Body of pancreas (tissue), 4 donors: ENCODE measurements at regions not wholly inside any gene's neighbourhood (a gene's known extent, or its start where the extent isn't known, plus 50 kb on each side); places are given as distances from the start of the nearest gene placed in this dataset.

Experiments
- ATAC-seq: fragments of 150-250 bp; one replicate; pipeline ENCODE4 v1.9.1; 2016
- DNase-seq, 4 donors: peaks; one replicate each; pipeline ENCODE4 v3.0.0-alpha.2; 2019
- H3K27ac ChIP-seq, 4 donors: fragments of 200-600 bp; sonication (generic); 1 replicate in 3 of 4; 2 replicates in 1 of 4; pipeline versions ENCODE4 v1.5.1 to v1.6.1; 2016 to 2019; ENCODE audit warnings: mild to moderate bottlenecking in 1 of 4, mixed read lengths in 1 of 4, moderate library complexity in 1 of 4
- H3K27me3 ChIP-seq, 2 donors: fragments of 200-600 bp; sonication (generic); one replicate each; pipeline ENCODE4 v1.6.0; 2016; ENCODE audit warnings: mild to moderate bottlenecking in 1 of 2
- H3K36me3 ChIP-seq, 2 donors: fragments of 200-600 bp; sonication (generic); replicated peaks in 1 of 2; 2 replicates each; pipeline ENCODE4 v1.5.1; 2016; ENCODE audit warnings: low read depth in 2 of 2; ENCODE audit not compliant: insufficient read depth in 1 of 2
- H3K4me1 ChIP-seq: fragments of 200-600 bp; sonication (generic); one replicate; pipeline ENCODE4 v1.6.0; 2016
- H3K4me3 ChIP-seq, 2 donors: fragments of 200-600 bp; sonication (generic); 1 replicate in 1 of 2; 2 replicates in 1 of 2; pipeline ENCODE4 v1.5.1; 2016 to 2019
- H3K9me3 ChIP-seq, 3 donors: fragments of 200-600 bp; sonication (generic); 1 replicate in 2 of 3; 2 replicates in 1 of 3; pipeline ENCODE4 v1.5.1; 2016
- CTCF ChIP-seq, 7 experiments: fragments of 450-650 bp in 4 of 7; fragments of 200-600 bp in 3 of 7; sonication (generic) in 3 of 7; IDR thresholded peaks; one replicate each; pipeline ENCODE4 v1.5.1; 2016 to 2019; ENCODE audit warnings: antibody characterized with exemption in 7 of 7
- POLR2A ChIP-seq, 3 donors: fragments of 450-650 bp; IDR thresholded peaks; one replicate each; pipeline ENCODE4 v1.6.1; 2016; ENCODE audit warnings: antibody characterized with exemption in 3 of 3, mild to moderate bottlenecking in 2 of 3
- WGBS, 2 donors: methylation state at CpG; one replicate each; pipeline ENCODE4 v1.1.5; 2017; 5-methylcytosine and 5-hydroxymethylcytosine counted together
- intact Hi-C: fragments of 100-400 bp; cut with DNase I; formaldehyde crosslinking; loops from one replicate; pipeline ENCODE4 v1.15.1; 2023

GRCh38 chr3:137111497-137111896 is 153.7 kb downstream of the IL20RB start:
- Histone ChIP-seq H3K27ac (no peak overlapping the region), H3K4me3 (no peak overlapping the region), H3K4me1 (no peaks in the 10 kb centered on the region), H3K27me3 (no peaks in the 10 kb centered on the region), H3K9me3 (no peaks in the 10 kb centered on the region), H3K36me3 (no peaks in the 10 kb centered on the region)
- ATAC-seq (no peak), DNase-seq (no peak)
- 62% methylated on average over 8 of the region's 8 CpGs for WGBS, 2 donors
- intact Hi-C loops = no loop called here
- TF ChIP-seq POLR2A (IDR thresholded peaks at IDR 0.05) = no peak
- no peak for TF ChIP-seq CTCF (IDR thresholded peaks at IDR 0.05)

- ATAC-seq = no peak
- Histone ChIP-seq H3K27me3 (no peaks in the 10 kb centered on the region), H3K27ac (no peak overlapping the region), H3K36me3 (no peaks in the 10 kb centered on the region), H3K9me3 (no peaks in the 10 kb centered on the region), H3K4me1 (no peaks in the 10 kb centered on the region), H3K4me3 (no peak overlapping the region)
- TF ChIP-seq POLR2A (IDR thresholded peaks at IDR 0.05) (no peak), CTCF (IDR thresholded peaks at IDR 0.05) (no peak)
- no peak for DNase-seq
- intact Hi-C loops = no loop called here
Measured at GRCh38 chr3:137116619-137117018, 158.8 kb downstream of the IL20RB start.

DNA sequence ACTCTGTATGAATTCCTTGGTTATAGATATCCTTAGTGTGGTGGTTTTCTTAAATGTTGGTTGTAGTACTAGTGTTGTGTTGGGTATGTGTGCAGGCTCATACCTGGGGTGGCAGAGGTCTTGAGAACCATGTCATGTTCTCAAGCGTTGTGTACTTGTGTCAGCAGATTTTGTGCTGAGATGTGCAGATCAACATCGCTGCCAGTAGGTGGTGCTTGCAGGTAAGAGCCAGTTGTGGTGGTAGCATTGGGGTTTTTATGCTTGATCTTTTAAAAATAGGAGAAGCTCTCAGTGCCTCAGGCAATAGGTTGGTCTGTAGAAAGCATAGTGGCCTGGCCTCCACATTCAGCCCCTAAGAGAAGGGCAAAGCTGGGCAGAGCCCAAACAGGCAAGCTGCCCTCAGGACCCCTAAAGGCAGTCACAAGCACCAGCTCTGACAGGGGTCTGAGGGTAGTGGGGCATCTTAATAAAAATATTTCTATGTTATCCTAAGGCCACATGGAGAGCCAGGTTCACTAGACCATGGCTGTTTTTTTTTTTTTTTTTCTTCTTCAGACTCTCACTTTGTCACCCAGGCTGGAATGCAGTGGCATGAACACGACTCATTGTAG is 164.0 kb downstream of the IL20RB start:
- H3K9me3 ChIP-seq = no peaks in the 10 kb centered on the region
- no peak for ATAC-seq
- H3K4me3 ChIP-seq = no peak overlapping the region
- TF ChIP-seq POLR2A (IDR thresholded peaks at IDR 0.05) (no peak), CTCF (IDR thresholded peaks at IDR 0.05) (peak in 4 of 7 experiments; percentile 5 to 37 (median 26))
- intact Hi-C loops = no loop called here
- H3K27me3 ChIP-seq = no peaks in the 10 kb centered on the region
- no peaks in the 10 kb centered on the region for H3K4me1 ChIP-seq
- WGBS, 2 donors = 29 to 54% methylated on average over 2 to 3 of the region's 3 CpGs
- no peak overlapping the region for H3K27ac ChIP-seq
- DNase-seq = peak in 3 of 4 donors; percentile 15 to 31 (median 19)
- no peaks in the 10 kb centered on the region for H3K36me3 ChIP-seq

- Histone ChIP-seq H3K4me3 (no peak overlapping the region), H3K9me3 (no peaks in the 10 kb centered on the region), H3K36me3 (no peaks in the 10 kb centered on the region), H3K4me1 (no peaks in the 10 kb centered on the region), H3K27me3 (no peaks in the 10 kb centered on the region), H3K27ac (no peak overlapping the region)
- DNase-seq (no peak), ATAC-seq (no peak)
- intact Hi-C loops = no loop called here
- no peak for TF ChIP-seq POLR2A (IDR thresholded peaks at IDR 0.05)
- no peak for TF ChIP-seq CTCF (IDR thresholded peaks at IDR 0.05)
- 49 to 51% methylated on average over 2 of the region's 2 CpGs for WGBS, 2 donors
Measured at GRCh38 chr3:137131081-137131480, 173.3 kb downstream of the IL20RB start.

GRCh38 chr3:137134431-137134830 is 176.6 kb downstream of the IL20RB start:
- H3K36me3 ChIP-seq = no peaks in the 10 kb centered on the region
- no peak for DNase-seq
- no peak overlapping the region for H3K27ac ChIP-seq
- no peaks in the 10 kb centered on the region for H3K9me3 ChIP-seq
- H3K4me1 ChIP-seq = no peaks in the 10 kb centered on the region
- intact Hi-C loops = no loop called here
- 26 to 31% methylated on average over 4 of the region's 4 CpGs for WGBS, 2 donors
- TF ChIP-seq POLR2A (IDR thresholded peaks at IDR 0.05) = no peak
- TF ChIP-seq CTCF (IDR thresholded peaks at IDR 0.05) = no peak
- H3K4me3 ChIP-seq = no peak overlapping the region
- no peaks in the 10 kb centered on the region for H3K27me3 ChIP-seq
- no peak for ATAC-seq
